SK-MEL-5 (cell line): ENCODE measurements at regions not wholly inside any gene's neighbourhood (a gene's known extent, or its start where the extent isn't known, plus 50 kb on each side); places are given as distances from the start of the nearest gene placed in this dataset.

Experiments used
- DNase-seq: peaks from one replicate; pipeline ENCODE4 v3.0.0-alpha.2; 2016; ENCODE audit warnings: low read depth, low spot score
- in situ Hi-C: cut with HindIII; loops from 2 replicates; pipeline ENCODE4 v1.10.0; 2016; ENCODE audit warnings: low sequenced_read_pairs, high pct_unique_total_duplicates, low pct_unique_long_range_greater_than_20kb

- in situ Hi-C loops: no loop called here
- DNase-seq: no peak
Measured at GRCh38 chr2:217064234-217065011, 204.6 kb upstream of the TNP1 start.

GRCh38 chr2:217063238-217063755 is 203.4 kb upstream of the TNP1 start:
- in situ Hi-C loops: no loop called here
- no peak for DNase-seq

GRCh38 chr2:217062768-217063167 is 202.9 kb upstream of the TNP1 start:
- DNase-seq: no peak
- in situ Hi-C loops: no loop called here

- DNase-seq: no peak
- in situ Hi-C loops: no loop called here
Measured at GRCh38 chr2:217061916-217062505, 202.1 kb upstream of the TNP1 start.

- in situ Hi-C loops: no loop called here
Measured at GRCh38 chr2:217060951-217061547, 201.2 kb upstream of the TNP1 start.

GRCh38 chr2:217060516-217060915 is 200.7 kb upstream of the TNP1 start:
- no peak for DNase-seq
- in situ Hi-C loops: no loop called here

More at GRCh38 chr2:217060951-217061547, 201.2 kb upstream of the TNP1 start:
- DNase-seq: no peak

GRCh38 chr2:217058791-217059755 is 199.2 kb upstream of the TNP1 start:
- DNase-seq: no peak
- in situ Hi-C loops: no loop called here

- DNase-seq: no peak
- in situ Hi-C loops: no loop called here
Measured at GRCh38 chr2:217057773-217058172, 197.9 kb upstream of the TNP1 start.

- no peak for DNase-seq
- in situ Hi-C loops: no loop called here
Measured at GRCh38 chr2:217055624-217056023, 195.8 kb upstream of the TNP1 start.

GRCh38 chr2:217054791-217055190 is 194.9 kb upstream of the TNP1 start:
- in situ Hi-C loops: no loop called here

GRCh38 chr2:217052856-217053577 is 193.2 kb upstream of the TNP1 start:
- DNase-seq: no peak
- in situ Hi-C loops: no loop called here

More at GRCh38 chr2:217054791-217055190, 194.9 kb upstream of the TNP1 start:
- DNase-seq: no peak

GRCh38 chr2:217051416-217051815 is 191.6 kb upstream of the TNP1 start:
- DNase-seq: no peak
- in situ Hi-C loops: no loop called here

- no peak for DNase-seq
- in situ Hi-C loops: no loop called here
Measured at GRCh38 chr2:217049956-217050355, 190.1 kb upstream of the TNP1 start.

GRCh38 chr2:217049422-217049821 is 189.6 kb upstream of the TNP1 start:
- DNase-seq: no peak
- in situ Hi-C loops: no loop called here

- in situ Hi-C loops: no loop called here
- no peak for DNase-seq
Measured at GRCh38 chr2:217048730-217049129, 188.9 kb upstream of the TNP1 start.

- in situ Hi-C loops: no loop called here
- no peak for DNase-seq
Measured at GRCh38 chr2:217047631-217048030, 187.8 kb upstream of the TNP1 start.

- in situ Hi-C loops: no loop called here
- no peak for DNase-seq
Measured at GRCh38 chr2:217047209-217047608, 187.3 kb upstream of the TNP1 start.
